GM12878 (cell line): ENCODE measurements at regions not wholly inside any gene's neighbourhood (a gene's known extent, or its start where the extent isn't known, plus 50 kb on each side); places are given as distances from the start of the nearest gene placed in this dataset.

Source experiments
- ATAC-seq: fragments of 200-7000 bp; cut with Tn5 transposase; 3 replicates; pipeline ENCODE4 v1.9.1; 2020; ENCODE audit warnings: mild to moderate bottlenecking, moderate library complexity
- BruUV-seq: library from RNA; stranded (reverse); fragments of 400-500 nt; replicated peaks from 2 replicates; lab custom pipeline; 2021; lab: Mats Ljungman, UMichigan
- CTCF ChIA-PET: fragments of 300-600 bp; sonication (Branson Sonifier 250); formaldehyde crosslinking; extraction: SDS; loops from one replicate; lab custom pipeline; 2021; ENCODE audit warnings: inconsistent platforms; lab: Yijun Ruan, JAX
- POLR2A ChIA-PET: fragments of 350-600 bp; formaldehyde crosslinking; extraction: SDS; loops from one replicate; lab custom pipeline; 2021; ENCODE audit warnings: inconsistent platforms; lab: Charles Lee
- RAD21 ChIA-PET: fragments of 300-600 bp; sonication (Branson Sonifier 250); formaldehyde crosslinking; loops from one replicate; lab custom pipeline; 2023; ENCODE audit warnings: antibody characterized with exemption; ENCODE audit not compliant: unreplicated experiment; lab: Charles Lee
- SMC1A ChIA-PET: fragments of 300-600 bp; sonication (Branson Sonifier 250); formaldehyde crosslinking; loops from one replicate; lab custom pipeline; 2023; ENCODE audit not compliant: unreplicated experiment, uncharacterized antibody; lab: Charles Lee
- DNase-seq: peaks from one replicate; pipeline ENCODE4 v3.0.0-alpha.2; 2011; ENCODE audit warnings: low read depth, low spot score
- FAIRE-seq: peaks from 3 replicates; lab custom pipeline; 2011; peaks lifted over from hg19 to GRCh38; lab: Jason Lieb, UNC
- H2AFZ ChIP-seq: 2 replicates; pipeline ENCODE4 v1.6.0; 2011; ENCODE audit warnings: low read depth, low read length, control low read depth; ENCODE audit not compliant: control insufficient read depth
- H3K27ac ChIP-seq: 2 replicates; pipeline ENCODE4 v1.5.1; 2011; ENCODE audit warnings: control low read depth; ENCODE audit not compliant: control insufficient read depth, insufficient read depth
- H3K27me3 ChIP-seq, 2 experiments: replicated peaks in 1 of 2; 2 replicates each; pipeline versions ENCODE4 v1.6.0 to v1.6.1; 2011; ENCODE audit warnings: low read length in 1 of 2; ENCODE audit not compliant: control insufficient read depth in 2 of 2, insufficient read depth in 2 of 2
- H3K36me3 ChIP-seq, 2 experiments: 2 replicates each; pipeline ENCODE4 v1.5.1; 2011; ENCODE audit warnings: low read length in 1 of 2; ENCODE audit not compliant: control insufficient read depth in 2 of 2, insufficient read depth in 2 of 2
- H3K4me1 ChIP-seq: 2 replicates; pipeline ENCODE4 v1.6.1; 2011; ENCODE audit warnings: mild to moderate bottlenecking, low read length, moderate library complexity, mixed read lengths; ENCODE audit not compliant: control insufficient read depth, insufficient read depth
- H3K4me2 ChIP-seq: 2 replicates; pipeline ENCODE4 v1.6.0; 2011; ENCODE audit warnings: control low read depth; ENCODE audit not compliant: control insufficient read depth, insufficient read depth
- H3K4me3 ChIP-seq: fragments of 200-600 bp; sonication (generic); 2 replicates; pipeline ENCODE4 v1.5.1; 2016
- H3K79me2 ChIP-seq: 2 replicates; pipeline ENCODE4 v1.6.0; 2011; ENCODE audit warnings: low read length; ENCODE audit not compliant: control insufficient read depth, insufficient read depth
- H3K9ac ChIP-seq: 2 replicates; pipeline ENCODE4 v1.8.0; 2011; ENCODE audit warnings: low read length, control low read depth, mixed read lengths; ENCODE audit not compliant: control insufficient read depth, insufficient read depth
- H3K9me3 ChIP-seq: replicated peaks from 3 replicates; pipeline ENCODE4 v1.5.1; 2011; ENCODE audit warnings: mild to moderate bottlenecking, low read length; ENCODE audit not compliant: control insufficient read depth, insufficient read depth
- H4K20me1 ChIP-seq: 2 replicates; pipeline ENCODE4 v1.6.0; 2011; ENCODE audit not compliant: control insufficient read depth, insufficient read depth
- BHLHE40 ChIP-seq, 2 experiments: fragments of 450-650 bp in 1 of 2; IDR thresholded peaks; 2 replicates each; pipeline ENCODE4 v1.6.1; 2011 to 2017; ENCODE audit warnings: low read depth in 2 of 2, borderline replicate concordance in 1 of 2, improper control_type of control experiment in 1 of 2, low read length in 1 of 2, mild to moderate bottlenecking in 1 of 2
- HDAC2 ChIP-seq: fragments of 200-600 bp; sonication (generic); IDR thresholded peaks from 2 replicates; pipeline ENCODE4 v1.6.1; 2017
- IKZF1 ChIP-seq: fragments of 450-650 bp; conservative IDR thresholded peaks from 2 replicates; pipeline ENCODE4 v1.6.1; 2017; ENCODE audit warnings: antibody characterized with exemption, mild to moderate bottlenecking
- JUND ChIP-seq: IDR thresholded peaks from 2 replicates; pipeline ENCODE4 v1.6.1; 2012; ENCODE audit warnings: low read depth, mild to moderate bottlenecking, low read length, improper control_type of control experiment, moderate library complexity
- PAX8 ChIP-seq: fragments of 450-650 bp; IDR thresholded peaks from 2 replicates; pipeline ENCODE4 v1.6.1; 2017; ENCODE audit warnings: mild to moderate bottlenecking, moderate library complexity
- SUPT20H ChIP-seq: IDR thresholded peaks from 2 replicates; pipeline ENCODE4 v1.6.1; 2011; ENCODE audit warnings: low read depth, mild to moderate bottlenecking, low read length, moderate library complexity, borderline replicate concordance; ENCODE audit not compliant: control insufficient read depth
- WGBS: methylation state at CpG from one replicate; pipeline ENCODE4 v1.1.6; 2016; ENCODE audit warnings: low lambda C conversion rate; ENCODE audit not compliant: insufficient replicate concordance, insufficient coverage; ENCODE audit errors: missing lambda C conversion rate; 5-methylcytosine and 5-hydroxymethylcytosine counted together
- in situ Hi-C: fragments of 300-500 bp; cut with MboI; formaldehyde crosslinking; loops from 9 replicates; pipeline ENCODE4 v1.14.3; 2018; ENCODE audit warnings: mixed read lengths
- intact Hi-C: fragments of 100-400 bp; cut with micrococcal nuclease; formaldehyde crosslinking; loops from one replicate; pipeline ENCODE4 v1.14.2; 2022; ENCODE audit not compliant: unreplicated experiment
- TF ChIP-seq, protein P1 (sequence below): IDR thresholded peaks from 2 replicates; pipeline ENCODE4 v1.6.1; 2011; ENCODE audit warnings: mild to moderate bottlenecking, low read depth, low read length, moderate library complexity; ENCODE audit not compliant: insufficient replicate concordance

DNA sequence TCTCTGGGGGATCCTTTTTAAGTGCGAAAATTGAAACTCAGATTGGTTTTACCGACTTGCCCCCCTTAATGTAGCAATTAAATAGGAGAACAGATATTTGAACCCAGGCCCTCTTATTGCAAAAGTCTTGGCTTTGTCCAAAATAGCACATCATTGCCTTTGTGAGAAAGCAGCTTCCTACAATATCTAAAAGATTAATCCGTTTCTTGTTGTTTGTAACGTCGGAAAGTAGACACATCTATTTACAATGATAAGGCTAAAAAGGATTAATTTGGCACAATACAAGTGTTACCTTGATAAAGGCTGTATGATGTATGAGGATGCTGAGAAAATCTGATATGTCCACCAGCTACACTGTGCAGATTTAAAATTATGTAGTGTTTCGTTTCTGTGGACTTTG is 108.7 kb upstream of the SLC10A2 start:
- H3K79me2 ChIP-seq, result no peaks in the 10 kb centered on the region
- in situ Hi-C loops (loop anchor here (25.0 kb wide), 1 partner anchor 1587 kb away; no protein-coding TSS in a partner anchor), intact Hi-C loops (no loop called here)
- no peaks in the 10 kb centered on the region for H4K20me1 ChIP-seq
- H3K4me2 ChIP-seq, result no peak overlapping the region
- H2AFZ ChIP-seq, result no peak overlapping the region
- no peak for FAIRE-seq
- SMC1A ChIA-PET, result interaction anchor here (0.9 to 1.3 kb wide), 2 partner anchors 14 to 48 kb away, joined by 3 read pairs; no protein-coding TSS in a partner anchor
- POLR2A ChIA-PET, result interaction anchor here (1.2 kb wide), 1 partner anchor 20 kb away, joined by 3 read pairs; no protein-coding TSS in a partner anchor
- H3K9ac ChIP-seq, result no peak overlapping the region
- RAD21 ChIA-PET, result no interaction called here
- H3K27ac ChIP-seq, result no peak overlapping the region
- H3K36me3 ChIP-seq, result no peaks in the 10 kb centered on the region
- peaks cover 4% of the 10 kb centered on the region; the same call in 1 of the 2 replicates for H3K4me1 ChIP-seq
- H3K27me3 ChIP-seq, result no peaks in the 10 kb centered on the region
- H3K9me3 ChIP-seq, result no peaks in the 10 kb centered on the region
- no peak for DNase-seq
- 68% methylated on average over 6 of the region's 6 CpGs for WGBS
- ATAC-seq, result no peak
- BruUV-seq, result no TSS peak
- no peak overlapping the region for H3K4me3 ChIP-seq
- CTCF ChIA-PET, result interaction anchor here (1.0 kb wide), 1 partner anchor 11 kb away, joined by 3 read pairs; no protein-coding TSS in a partner anchor
- TF ChIP-seq PAX8 (no peak), IKZF1 (no peak), BHLHE40 (IDR thresholded peaks at IDR 0.05; ENCODE audit: borderline replicate concordance in 1 of 2, low read depth in 2 of 2, low read length in 1 of 2) (no peak), HDAC2 (no peak), JUND (no peak), SUPT20H (no peak)
- TF ChIP-seq, protein P1, sequence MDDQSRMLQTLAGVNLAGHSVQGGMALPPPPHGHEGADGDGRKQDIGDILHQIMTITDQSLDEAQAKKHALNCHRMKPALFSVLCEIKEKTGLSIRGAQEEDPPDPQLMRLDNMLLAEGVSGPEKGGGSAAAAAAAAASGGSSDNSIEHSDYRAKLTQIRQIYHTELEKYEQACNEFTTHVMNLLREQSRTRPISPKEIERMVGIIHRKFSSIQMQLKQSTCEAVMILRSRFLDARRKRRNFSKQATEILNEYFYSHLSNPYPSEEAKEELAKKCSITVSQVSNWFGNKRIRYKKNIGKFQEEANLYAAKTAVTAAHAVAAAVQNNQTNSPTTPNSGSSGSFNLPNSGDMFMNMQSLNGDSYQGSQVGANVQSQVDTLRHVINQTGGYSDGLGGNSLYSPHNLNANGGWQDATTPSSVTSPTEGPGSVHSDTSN, result no peak
